IMR-90 (cell line): ENCODE measurements at regions not wholly inside any gene's neighbourhood (a gene's known extent, or its start where the extent isn't known, plus 50 kb on each side); places are given as distances from the start of the nearest gene placed in this dataset.

Experiments
- ATAC-seq: fragments of 200-7000 bp; cut with Tn5 transposase; 2 replicates; pipeline ENCODE4 v1.9.1; 2020; ENCODE audit warnings: low read depth, mild to moderate bottlenecking, moderate library complexity
- BruUV-seq: library from RNA; stranded (reverse); fragments of 400-500 nt; replicated peaks from 2 replicates; lab custom pipeline; 2021; lab: Mats Ljungman, UMichigan
- CTCF ChIA-PET: fragments of 300-600 bp; formaldehyde crosslinking; extraction: SDS; loops from one replicate; lab custom pipeline; 2021; ENCODE audit warnings: antibody characterized with exemption; lab: Yijun Ruan, JAX
- POLR2A ChIA-PET: fragments of 300-600 bp; sonication (Branson Sonifier 250); formaldehyde crosslinking; loops from one replicate; lab custom pipeline; 2022; ENCODE audit warnings: antibody characterized with exemption; ENCODE audit not compliant: unreplicated experiment; lab: Charles Lee
- DNase-seq: peaks from one replicate; pipeline ENCODE4 v3.0.0; 2013
- H2AFZ ChIP-seq: replicated peaks from 2 replicates; pipeline ENCODE3; 2013; ENCODE audit warnings: low read length, mild to moderate bottlenecking; ENCODE audit not compliant: poor library complexity
- H2AK5ac ChIP-seq: 2 replicates; pipeline ENCODE4 v1.6.1; 2013; ENCODE audit warnings: low read depth, low read length, inconsistent platforms
- H2AK9ac ChIP-seq: replicated peaks from 2 replicates; pipeline ENCODE3; 2013; ENCODE audit warnings: mild to moderate bottlenecking, low read depth, low read length, moderate library complexity; ENCODE audit not compliant: poor library complexity
- H2BK120ac ChIP-seq: 2 replicates; pipeline ENCODE4 v1.6.1; 2013; ENCODE audit warnings: low read depth, low read length, inconsistent platforms
- H2BK15ac ChIP-seq: 3 replicates; pipeline ENCODE4 v1.6.1; 2013; ENCODE audit warnings: low read depth, low read length, inconsistent platforms
- H2BK20ac ChIP-seq: 2 replicates; pipeline ENCODE4 v1.6.1; 2013; ENCODE audit warnings: low read depth, mild to moderate bottlenecking, inconsistent platforms, low read length, moderate library complexity
- H2BK5ac ChIP-seq: 2 replicates; pipeline ENCODE4 v1.6.1; 2013; ENCODE audit warnings: mild to moderate bottlenecking, low read depth, low read length, inconsistent platforms; ENCODE audit not compliant: poor library complexity, severe bottlenecking
- H3K14ac ChIP-seq: replicated peaks from 2 replicates; pipeline ENCODE4 v1.6.1; 2013; ENCODE audit warnings: low read depth, low read length, inconsistent platforms
- H3K18ac ChIP-seq: 2 replicates; pipeline ENCODE4 v1.6.1; 2013; ENCODE audit warnings: low read depth, low read length, control low read depth
- H3K23ac ChIP-seq: 2 replicates; pipeline ENCODE4 v1.6.1; 2013; ENCODE audit warnings: low read depth, low read length, inconsistent platforms
- H3K27ac ChIP-seq: 2 replicates; pipeline ENCODE4 v1.5.1; 2013; ENCODE audit warnings: mild to moderate bottlenecking, control low read depth, low read length; ENCODE audit not compliant: insufficient read depth
- H3K27me3 ChIP-seq: 2 replicates; pipeline ENCODE4 v1.6.1; 2013; ENCODE audit warnings: low read length; ENCODE audit not compliant: control insufficient read depth, insufficient read depth
- H3K36me3 ChIP-seq: 2 replicates; pipeline ENCODE4 v1.6.1; 2013; ENCODE audit warnings: low read length, mixed read lengths; ENCODE audit not compliant: control insufficient read depth, insufficient read depth
- H3K4ac ChIP-seq: 2 replicates; pipeline ENCODE4 v1.6.1; 2013; ENCODE audit warnings: low read depth, low read length, inconsistent platforms
- H3K4me1 ChIP-seq: 2 replicates; pipeline ENCODE4 v1.6.1; 2013; ENCODE audit warnings: low read length, mixed read lengths; ENCODE audit not compliant: control insufficient read depth, insufficient read depth
- H3K4me2 ChIP-seq: 2 replicates; pipeline ENCODE4 v1.6.1; 2013; ENCODE audit warnings: low read depth, mild to moderate bottlenecking, control low read depth, low read length, moderate library complexity
- H3K4me3 ChIP-seq: 2 replicates; pipeline ENCODE4 v1.5.1; 2013; ENCODE audit warnings: low read depth, mild to moderate bottlenecking, control low read depth, low read length, moderate library complexity; ENCODE audit not compliant: insufficient read depth
- H3K56ac ChIP-seq: 2 replicates; pipeline ENCODE4 v1.6.1; 2013; ENCODE audit warnings: low read length, inconsistent platforms; ENCODE audit not compliant: insufficient read depth; ENCODE audit errors: extremely low read depth
- H3K79me1 ChIP-seq, 2 experiments: 2 replicates each; pipeline ENCODE4 v1.6.1; 2013; ENCODE audit warnings: low read length in 2 of 2, inconsistent platforms in 1 of 2, low read depth in 1 of 2
- H3K9ac ChIP-seq: 2 replicates; pipeline ENCODE4 v1.6.1; 2013; ENCODE audit warnings: low read depth, low read length, control low read depth
- H3K9me1 ChIP-seq: 2 replicates; pipeline ENCODE4 v1.6.1; 2013; ENCODE audit warnings: low read length, inconsistent platforms; ENCODE audit not compliant: insufficient read depth
- H3K9me3 ChIP-seq: 2 replicates; pipeline ENCODE4 v1.6.1; 2013; ENCODE audit warnings: low read length; ENCODE audit not compliant: control insufficient read depth, insufficient read depth
- H4K20me1 ChIP-seq: 2 replicates; pipeline ENCODE4 v1.6.1; 2013; ENCODE audit warnings: low read length, inconsistent platforms; ENCODE audit not compliant: insufficient read depth
- H4K5ac ChIP-seq: 2 replicates; pipeline ENCODE4 v1.6.1; 2013; ENCODE audit warnings: mild to moderate bottlenecking, low read depth, low read length, control low read depth
- H4K8ac ChIP-seq, 2 experiments: 2 replicates each; pipeline ENCODE4 v1.6.1; 2013; ENCODE audit warnings: low read depth in 2 of 2, low read length in 2 of 2, control low read depth in 1 of 2, inconsistent platforms in 1 of 2
- H4K91ac ChIP-seq: 2 replicates; pipeline ENCODE4 v1.6.1; 2013; ENCODE audit warnings: low read depth, low read length, inconsistent platforms; ENCODE audit not compliant: insufficient read depth
- CEBPB ChIP-seq: IDR thresholded peaks from 2 replicates; pipeline ENCODE4 v1.6.1; 2012; ENCODE audit warnings: low read depth, low read length, improper control_type of control experiment
- CHD1 ChIP-seq: IDR thresholded peaks from 2 replicates; pipeline ENCODE4 v1.6.1; 2012; ENCODE audit warnings: low read depth, low read length, improper control_type of control experiment
- FOS ChIP-seq: fragments of 150-350 bp; IDR thresholded peaks from 2 replicates; pipeline ENCODE4 v1.6.1; 2016; ENCODE audit warnings: low read depth, low read length
- MAFK ChIP-seq: IDR thresholded peaks from 2 replicates; pipeline ENCODE4 v1.6.1; 2012; ENCODE audit warnings: low read depth, low read length, improper control_type of control experiment
- MXI1 ChIP-seq: IDR thresholded peaks from 2 replicates; pipeline ENCODE4 v1.6.1; 2012; ENCODE audit warnings: low read depth, mild to moderate bottlenecking, low read length, moderate library complexity, borderline replicate concordance
- RCOR1 ChIP-seq: IDR thresholded peaks from 2 replicates; pipeline ENCODE4 v1.6.1; 2012; ENCODE audit warnings: mild to moderate bottlenecking, low read length, improper control_type of control experiment; ENCODE audit not compliant: insufficient replicate concordance
- WGBS, 2 experiments: methylation state at CpG; one replicate each; pipeline versions ENCODE4 v1.1.5 to v1.1.7; 2013; ENCODE audit warnings: missing lambda C conversion rate in 2 of 2; ENCODE audit not compliant: insufficient read length in 1 of 2; ENCODE audit errors: extremely low coverage in 2 of 2; 5-methylcytosine and 5-hydroxymethylcytosine counted together
- dilution Hi-C: fragments of 300-500 bp; cut with HindIII; formaldehyde crosslinking; loops from one replicate; pipeline ENCODE4 v1.14.3; 2018; ENCODE audit warnings: low sequenced_read_pairs; ENCODE audit not compliant: unreplicated experiment
- in situ Hi-C: fragments of 300-500 bp; cut with MboI; formaldehyde crosslinking; loops from 3 replicates; pipeline ENCODE4 v1.14.3; 2019; ENCODE audit warnings: low sequenced_read_pairs, inconsistent platforms, mixed read lengths
- intact Hi-C: fragments of 100-400 bp; cut with micrococcal nuclease; formaldehyde crosslinking; loops from 2 replicates; pipeline ENCODE4 v1.10.0; 2022

- no CpG with 5 or more reads among the region's 7 CpGs for WGBS, 2 experiments
- intact Hi-C loops (loop anchor here (5.0 kb wide), 2 partner anchors 105 to 145 kb away; partner anchors contain the start of gene KLF13), in situ Hi-C loops (no loop called here), dilution Hi-C loops (no loop called here)
- H2BK15ac ChIP-seq = peak overlapping the region; percentile 97; the same call in 2 of the 3 replicates
- peak overlapping the region; percentile 77 for H2BK5ac ChIP-seq
- no peaks in the 10 kb centered on the region for H3K9me3 ChIP-seq
- H2AK9ac ChIP-seq = peak overlapping the region; percentile 67
- H2AK5ac ChIP-seq = peak overlapping the region; percentile 60
- H3K27ac ChIP-seq = peak overlapping the region; percentile 69
- H3K4me2 ChIP-seq = peak overlapping the region; percentile 18
- no peak overlapping the region for H3K4me3 ChIP-seq
- no TSS peak for BruUV-seq
- H4K5ac ChIP-seq = peak overlapping the region; percentile 6; the same call in 1 of the 2 replicates
- peak overlapping the region; percentile 82 for H3K4ac ChIP-seq
- peak overlapping the region; percentile 47 for H3K18ac ChIP-seq
- peak overlapping the region; percentile 90 for H4K91ac ChIP-seq
- peak overlapping the region; percentile 16; the same call in 1 of the 2 replicates for H3K56ac ChIP-seq
- peak overlapping the region; percentile 91 for H2BK20ac ChIP-seq
- peaks cover 4% of the 10 kb centered on the region for H3K27me3 ChIP-seq
- TF ChIP-seq MAFK (peak; percentile 21; the same call in 1 of the 2 replicates), MXI1 (no peak), RCOR1 (peak; percentile 12), FOS (peak; percentile 47; the same call in 1 of the 2 replicates), CEBPB (peak; percentile 60), CHD1 (no peak)
- H2BK120ac ChIP-seq = peak overlapping the region; percentile 82
- peak overlapping the region; percentile 33; the same call in 1 of the 2 replicates for H3K14ac ChIP-seq
- H3K9me1 ChIP-seq = peaks cover 19% of the 10 kb centered on the region
- no peaks in the 10 kb centered on the region for H3K79me1 ChIP-seq
- H3K9ac ChIP-seq = peak overlapping the region; percentile 14; the same call in 1 of the 2 replicates
- peak overlapping the region; percentile 43 to 81; a peak in 3 of 4 replicates for H4K8ac ChIP-seq
- ChIA-PET POLR2A (no interaction called here), CTCF (interaction anchor here (2.2 to 2.5 kb wide), 2 partner anchors 16 to 19 kb away, joined by 6 to 13 read pairs; no protein-coding TSS in a partner anchor)
- H3K36me3 ChIP-seq = no peaks in the 10 kb centered on the region
- peaks cover 4% of the 10 kb centered on the region; the same call in 1 of the 2 replicates for H4K20me1 ChIP-seq
- peak overlapping the region; percentile 66 for H2AFZ ChIP-seq
- peak overlapping the region; percentile 10; the same call in 1 of the 2 replicates for H3K23ac ChIP-seq
- DNase-seq = peak; percentile 96
- peak; percentile 97 for ATAC-seq
- H3K4me1 ChIP-seq = peaks cover 14% of the 10 kb centered on the region
Observed at GRCh38 chr15:31471731-31472430, 145.2 kb downstream of the KLF13 start.
